Cardiac fibroblast (primary cell): ENCODE measurements at regions not wholly inside any gene's neighbourhood (a gene's known extent, or its start where the extent isn't known, plus 50 kb on each side); places are given as distances from the start of the nearest gene placed in this dataset.

Experiments used
- DNase-seq, 2 donors: peaks; one replicate each; pipeline versions ENCODE4 v3.0.0 to v3.0.0-alpha.2; 2010; ENCODE audit warnings: low read depth in 2 of 2
- H3K4me3 ChIP-seq, 2 donors: replicated peaks in 1 of 2; 1 replicate in 1 of 2; 2 replicates in 1 of 2; pipeline ENCODE4 v1.5.1; 2011; ENCODE audit warnings: low read depth in 2 of 2, low read length in 2 of 2, mild to moderate bottlenecking in 2 of 2, moderate library complexity in 1 of 2
- TF ChIP-seq, protein P1 (sequence below): IDR thresholded peaks from one replicate; pipeline ENCODE4 v1.5.1; 2011; ENCODE audit warnings: low read depth, mild to moderate bottlenecking, low read length, inconsistent platforms

DNA sequence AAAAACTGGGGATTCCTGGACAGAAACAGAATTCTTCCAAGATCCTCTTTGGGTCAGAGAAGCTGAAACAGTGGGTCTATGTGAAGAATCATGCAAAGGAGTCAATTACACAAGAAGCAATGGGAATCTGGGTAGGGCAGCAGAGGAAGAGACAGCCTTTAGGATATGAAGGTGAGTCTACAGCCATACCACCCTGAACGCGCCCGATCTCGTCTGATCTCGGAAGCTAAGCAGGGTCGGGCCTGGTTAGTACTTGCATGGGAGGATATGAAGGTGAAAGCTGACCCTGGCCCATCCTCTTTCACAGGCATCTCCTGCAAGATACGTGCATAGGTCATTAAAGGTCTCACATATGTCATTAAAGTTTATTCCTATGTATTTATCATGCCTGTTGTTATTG is 1080.9 kb upstream of the FANCL start:
- no peak overlapping the region for H3K4me3 ChIP-seq
- TF ChIP-seq, protein P1, sequence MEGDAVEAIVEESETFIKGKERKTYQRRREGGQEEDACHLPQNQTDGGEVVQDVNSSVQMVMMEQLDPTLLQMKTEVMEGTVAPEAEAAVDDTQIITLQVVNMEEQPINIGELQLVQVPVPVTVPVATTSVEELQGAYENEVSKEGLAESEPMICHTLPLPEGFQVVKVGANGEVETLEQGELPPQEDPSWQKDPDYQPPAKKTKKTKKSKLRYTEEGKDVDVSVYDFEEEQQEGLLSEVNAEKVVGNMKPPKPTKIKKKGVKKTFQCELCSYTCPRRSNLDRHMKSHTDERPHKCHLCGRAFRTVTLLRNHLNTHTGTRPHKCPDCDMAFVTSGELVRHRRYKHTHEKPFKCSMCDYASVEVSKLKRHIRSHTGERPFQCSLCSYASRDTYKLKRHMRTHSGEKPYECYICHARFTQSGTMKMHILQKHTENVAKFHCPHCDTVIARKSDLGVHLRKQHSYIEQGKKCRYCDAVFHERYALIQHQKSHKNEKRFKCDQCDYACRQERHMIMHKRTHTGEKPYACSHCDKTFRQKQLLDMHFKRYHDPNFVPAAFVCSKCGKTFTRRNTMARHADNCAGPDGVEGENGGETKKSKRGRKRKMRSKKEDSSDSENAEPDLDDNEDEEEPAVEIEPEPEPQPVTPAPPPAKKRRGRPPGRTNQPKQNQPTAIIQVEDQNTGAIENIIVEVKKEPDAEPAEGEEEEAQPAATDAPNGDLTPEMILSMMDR: no peak
- DNase-seq: no peak

DNA sequence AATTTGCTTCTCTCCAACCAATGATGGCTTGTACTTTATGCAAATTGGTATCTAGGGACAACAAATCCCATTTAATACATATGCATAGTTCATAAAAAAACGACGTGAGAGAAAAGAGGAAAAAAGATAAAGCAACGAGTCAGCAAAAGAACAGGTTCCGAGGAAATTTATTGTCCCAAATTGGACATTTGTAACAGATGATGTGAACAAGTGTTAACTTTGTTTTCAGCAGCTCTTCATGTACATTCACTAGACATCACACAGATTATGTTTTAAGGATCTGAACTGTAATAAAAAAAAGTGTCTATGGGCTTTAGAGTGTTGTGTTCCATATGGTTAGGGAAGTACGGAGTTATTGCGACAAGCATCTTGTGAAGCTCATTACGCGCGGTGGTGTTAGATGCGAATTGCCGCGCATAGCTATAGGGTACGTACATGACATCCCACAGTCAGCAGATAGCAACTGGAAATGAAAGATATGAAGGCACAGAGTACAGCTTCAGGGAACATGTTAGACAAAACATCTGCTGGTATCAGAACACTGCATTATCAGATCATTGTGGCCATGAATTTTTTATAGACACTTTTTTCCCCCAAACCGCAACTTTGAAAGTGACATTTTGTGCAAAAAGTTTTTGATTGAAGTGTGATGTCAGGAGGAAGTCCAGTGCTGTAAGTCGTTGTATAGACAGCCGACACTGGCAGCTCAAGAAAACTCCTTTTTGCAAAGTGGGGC is 1073.1 kb upstream of the FANCL start:
- H3K4me3 ChIP-seq: no peak overlapping the region
- TF ChIP-seq, protein P1: no peak

DNA sequence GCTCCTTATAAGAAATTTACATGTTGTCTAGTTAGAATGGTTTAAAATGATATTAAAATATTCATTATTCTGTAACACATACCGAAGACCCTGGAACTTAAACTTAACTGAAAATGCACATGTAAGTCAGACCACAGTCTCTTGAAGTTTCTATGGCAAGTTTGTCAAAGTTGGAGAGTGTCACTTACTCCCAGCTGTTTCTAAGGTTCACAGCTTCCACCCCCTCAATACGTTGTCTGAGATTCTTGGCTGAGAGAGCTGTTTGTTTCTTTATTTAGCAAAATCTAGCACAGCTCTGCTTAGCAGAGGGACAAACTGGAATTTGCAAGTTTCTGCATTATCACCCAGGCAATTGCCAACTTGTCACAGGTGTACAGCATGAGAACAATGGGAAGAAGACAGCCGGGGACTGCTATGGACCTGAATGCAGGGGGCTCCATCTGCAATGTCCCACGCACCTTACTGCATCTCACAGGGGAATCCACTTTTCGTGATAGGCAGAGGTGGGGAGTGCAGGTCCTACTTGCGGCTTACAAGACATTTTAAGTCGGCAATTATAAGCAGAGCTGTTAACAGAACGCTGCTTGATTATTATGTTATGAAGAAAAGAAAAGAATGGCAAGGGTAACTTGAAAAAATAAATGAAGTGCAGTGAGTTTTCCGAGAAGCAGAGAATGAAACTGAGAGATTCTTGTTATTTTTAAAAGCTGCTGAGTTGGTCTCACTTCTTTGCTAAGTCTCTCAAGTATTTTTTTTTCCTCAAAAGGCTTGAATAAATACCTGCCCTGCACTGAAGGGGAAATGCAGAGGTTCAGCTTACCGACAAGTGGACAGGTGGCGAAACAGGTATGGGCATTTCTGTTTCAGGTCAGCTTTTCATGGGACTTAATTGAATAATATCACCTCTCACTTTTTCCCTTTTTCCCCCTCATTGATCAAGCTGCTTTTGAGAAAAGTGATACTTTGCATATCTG is 1072.1 kb upstream of the FANCL start:
- no peak overlapping the region for H3K4me3 ChIP-seq
- DNase-seq: no peak
- TF ChIP-seq, protein P1: no peak

More for the DNA sequence above, 1073.1 kb upstream of the FANCL start:
- no peak for DNase-seq

DNA sequence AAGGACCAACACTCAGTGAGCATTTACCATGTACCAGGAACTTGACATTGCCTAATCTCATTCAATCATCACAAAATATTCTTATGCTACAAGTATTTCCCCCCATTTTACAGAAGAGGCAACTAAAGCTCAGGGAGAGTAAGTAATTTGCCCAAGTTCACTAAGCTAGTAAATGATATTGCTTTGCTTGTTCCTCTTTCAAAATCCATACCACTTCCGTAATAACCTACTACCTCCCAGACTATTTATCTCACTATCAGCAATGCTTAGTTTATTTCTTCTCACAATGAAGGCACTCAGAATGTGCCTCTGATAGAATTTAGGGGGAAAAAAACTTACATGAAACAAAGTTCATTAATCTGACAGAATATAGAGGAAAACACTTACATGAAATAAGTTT is 1070.9 kb upstream of the FANCL start:
- TF ChIP-seq, protein P1: no peak

DNA sequence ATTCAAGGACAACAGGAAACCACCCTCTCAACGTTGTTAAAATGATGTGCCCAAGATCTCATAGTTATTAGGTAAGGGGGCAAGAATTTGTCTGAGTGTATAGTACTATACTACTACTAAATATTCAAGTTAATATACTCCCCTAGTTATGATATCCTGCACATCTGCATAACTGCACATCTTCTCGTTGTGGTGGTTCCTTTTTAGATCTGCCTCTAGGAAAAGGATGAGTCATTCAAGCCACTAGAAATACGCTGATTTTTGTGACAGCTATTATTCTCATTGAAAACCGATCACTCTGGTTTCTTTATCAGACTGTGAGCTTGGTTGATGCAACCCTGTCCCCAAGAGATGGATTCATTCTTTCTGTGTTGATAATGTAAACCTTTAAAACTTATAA is 1067.0 kb upstream of the FANCL start:
- TF ChIP-seq, protein P1: no peak
- no peak for DNase-seq
- no peak overlapping the region for H3K4me3 ChIP-seq

More for the DNA sequence above, 1070.9 kb upstream of the FANCL start:
- no peak for DNase-seq
- no peak overlapping the region for H3K4me3 ChIP-seq

DNA sequence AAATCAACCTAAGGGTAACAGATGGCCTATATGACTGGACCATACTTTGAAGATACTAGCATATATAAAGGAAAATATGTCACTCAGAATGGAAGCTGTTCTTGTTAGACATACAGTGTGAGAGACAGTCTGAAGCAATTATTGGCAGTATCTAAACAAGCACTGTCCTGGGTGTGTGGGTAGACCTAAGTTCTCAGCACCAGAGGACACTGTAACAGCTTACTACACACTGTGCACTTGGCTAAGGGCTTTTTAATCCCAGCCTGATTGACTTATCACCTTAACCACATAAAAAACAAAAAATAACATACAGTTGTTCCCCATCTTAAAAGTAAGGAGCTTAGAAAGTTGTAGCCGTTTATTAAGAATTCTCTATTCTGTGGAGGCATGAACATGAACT is 1066.1 kb upstream of the FANCL start:
- H3K4me3 ChIP-seq: no peak overlapping the region
- TF ChIP-seq, protein P1: no peak
- no peak for DNase-seq
